SK-N-SH treated with all-trans-retinoic acid at 6 μM for 48 hours (cell line): ENCODE measurements at regions not wholly inside any gene's neighbourhood (a gene's known extent, or its start where the extent isn't known, plus 50 kb on each side); places are given as distances from the start of the nearest gene placed in this dataset.

Experiments
- ATAC-seq: fragments of 200-7000 bp; cut with Tn5 transposase; 3 replicates; pipeline ENCODE4 v1.9.1; 2020; ENCODE audit warnings: mild to moderate bottlenecking, moderate library complexity
- ARNTL ChIP-seq: fragments of 450-650 bp; formaldehyde crosslinking; IDR thresholded peaks from 2 replicates; pipeline ENCODE4 v1.5.0; 2020; ENCODE audit warnings: low read depth, mild to moderate bottlenecking, moderate library complexity, borderline replicate concordance
- BACH2 ChIP-seq: fragments of 250-450 bp; sonication (Bioruptor Pico); IDR thresholded peaks from 2 replicates; pipeline ENCODE4 v1.9.0; 2021; ENCODE audit warnings: mild to moderate bottlenecking, borderline replicate concordance
- CSDC2 ChIP-seq: fragments of 250-450 bp; sonication (Bioruptor Pico); IDR thresholded peaks from 2 replicates; pipeline ENCODE4 v1.5.0; 2020; ENCODE audit warnings: mild to moderate bottlenecking, moderate library complexity
- CSRNP3 ChIP-seq: fragments of 250-450 bp; sonication (Bioruptor Pico); IDR thresholded peaks from 2 replicates; pipeline ENCODE4 v1.5.1; 2021; ENCODE audit warnings: mild to moderate bottlenecking, moderate library complexity
- ESRRG ChIP-seq: fragments of 250-450 bp; sonication (Bioruptor Pico); IDR thresholded peaks from 2 replicates; pipeline ENCODE4 v1.6.1; 2021; ENCODE audit warnings: mild to moderate bottlenecking
- GLIS3 ChIP-seq: fragments of 250-450 bp; sonication (Bioruptor Pico); IDR thresholded peaks from 2 replicates; pipeline ENCODE4 v1.5.0; 2020; ENCODE audit warnings: mild to moderate bottlenecking, moderate library complexity
- ISL1 ChIP-seq: fragments of 250-450 bp; sonication (Bioruptor Pico); IDR thresholded peaks from 2 replicates; pipeline ENCODE4 v2.1.2; 2022; ENCODE audit warnings: mild to moderate bottlenecking, moderate library complexity
- OSR1 ChIP-seq: fragments of 250-450 bp; sonication (Bioruptor Pico); IDR thresholded peaks from 2 replicates; pipeline ENCODE4 v1.8.0; 2022; ENCODE audit warnings: moderate library complexity, mild to moderate bottlenecking, inconsistent platforms
- PATZ1 ChIP-seq: fragments of 250-450 bp; sonication (Bioruptor Pico); IDR thresholded peaks from 2 replicates; pipeline ENCODE4 v1.8.0; 2020; ENCODE audit warnings: mild to moderate bottlenecking, moderate library complexity, borderline replicate concordance
- POU6F1 ChIP-seq: fragments of 250-450 bp; sonication (Bioruptor Pico); IDR thresholded peaks from 2 replicates; pipeline ENCODE4 v1.8.0; 2021; ENCODE audit warnings: low read depth, mild to moderate bottlenecking, moderate library complexity, borderline replicate concordance
- RARB ChIP-seq: fragments of 250-450 bp; sonication (Bioruptor Pico); IDR thresholded peaks from 2 replicates; pipeline ENCODE4 v1.8.0; 2021; ENCODE audit warnings: mild to moderate bottlenecking, moderate library complexity
- SNAI2 ChIP-seq: fragments of 250-450 bp; sonication (Bioruptor Pico); IDR thresholded peaks from 2 replicates; pipeline ENCODE4 v1.5.0; 2020; ENCODE audit warnings: mild to moderate bottlenecking, moderate library complexity
- TCF4 ChIP-seq: fragments of 250-450 bp; sonication (Bioruptor Pico); IDR thresholded peaks from 2 replicates; pipeline ENCODE4 v1.8.0; 2021; ENCODE audit warnings: mild to moderate bottlenecking, moderate library complexity, borderline replicate concordance
- TSHZ2 ChIP-seq: fragments of 250-450 bp; sonication (Bioruptor Pico); IDR thresholded peaks from 2 replicates; pipeline ENCODE4 v1.5.0; 2020; ENCODE audit warnings: mild to moderate bottlenecking, moderate library complexity
- ZFP3 ChIP-seq: fragments of 250-450 bp; sonication (Bioruptor Pico); IDR thresholded peaks from 2 replicates; pipeline ENCODE4 v1.5.0; 2020; ENCODE audit warnings: mild to moderate bottlenecking, moderate library complexity
- ZFP30 ChIP-seq: fragments of 450-650 bp; formaldehyde crosslinking; IDR thresholded peaks from 2 replicates; pipeline ENCODE4 v1.5.0; 2022; ENCODE audit warnings: mild to moderate bottlenecking, moderate library complexity
- ZNF565 ChIP-seq: fragments of 450-650 bp; formaldehyde crosslinking; conservative IDR thresholded peaks from 2 replicates; pipeline ENCODE4 v1.5.0; 2020; ENCODE audit warnings: low read depth, mild to moderate bottlenecking, moderate library complexity
- ZNF70 ChIP-seq: fragments of 450-650 bp; formaldehyde crosslinking; IDR thresholded peaks from 2 replicates; pipeline ENCODE4 v1.5.0; 2020; ENCODE audit warnings: mild to moderate bottlenecking, moderate library complexity
- ZNF8 ChIP-seq: fragments of 450-650 bp; formaldehyde crosslinking; IDR thresholded peaks from 2 replicates; pipeline ENCODE4 v1.5.0; 2020; ENCODE audit warnings: mild to moderate bottlenecking, moderate library complexity

- ATAC-seq, result no peak
- TF ChIP-seq ZFP30, result no peak
- TF ChIP-seq GLIS3 (CRISPR knock-in tag), result no peak
- TF ChIP-seq BACH2 (CRISPR knock-in tag), result no peak
- no peak for TF ChIP-seq ZFP3 (CRISPR knock-in tag)
- TF ChIP-seq TSHZ2, result no peak
- TF ChIP-seq PATZ1 (CRISPR knock-in tag), result no peak
- no peak for TF ChIP-seq ZNF8 (CRISPR knock-in tag)
- TF ChIP-seq ARNTL (CRISPR knock-in tag), result no peak
- no peak for TF ChIP-seq TCF4 (CRISPR knock-in tag)
- no peak for TF ChIP-seq CSDC2 (CRISPR knock-in tag)
- TF ChIP-seq CSRNP3 (CRISPR knock-in tag), result no peak
- no peak for TF ChIP-seq ISL1 (CRISPR knock-in tag)
- no peak for TF ChIP-seq ESRRG
- TF ChIP-seq SNAI2 (CRISPR knock-in tag), result no peak
- no peak for TF ChIP-seq RARB (CRISPR knock-in tag)
- no peak for TF ChIP-seq ZNF565 (CRISPR knock-in tag)
- no peak for TF ChIP-seq POU6F1
- no peak for TF ChIP-seq ZNF70
- TF ChIP-seq OSR1 (CRISPR knock-in tag), result no peak
These were observed 55.5 kb downstream of the PRR15 start for GRCh38 chr7:29619111-29619510.

GRCh38 chr7:29619848-29620555 is 56.4 kb downstream of the PRR15 start:
- TF ChIP-seq ZFP3 (CRISPR knock-in tag) (no peak), TSHZ2 (no peak), GLIS3 (CRISPR knock-in tag) (no peak), CSRNP3 (CRISPR knock-in tag) (no peak)
- TF ChIP-seq, all 23 proteins: peak for 0
- no peak for ATAC-seq
